ENCODE measurements at regions not wholly inside any gene's neighbourhood (a gene's known extent, or its start where the extent isn't known, plus 50 kb on each side); places are given as distances from the start of the nearest gene placed in this dataset.

DNA sequence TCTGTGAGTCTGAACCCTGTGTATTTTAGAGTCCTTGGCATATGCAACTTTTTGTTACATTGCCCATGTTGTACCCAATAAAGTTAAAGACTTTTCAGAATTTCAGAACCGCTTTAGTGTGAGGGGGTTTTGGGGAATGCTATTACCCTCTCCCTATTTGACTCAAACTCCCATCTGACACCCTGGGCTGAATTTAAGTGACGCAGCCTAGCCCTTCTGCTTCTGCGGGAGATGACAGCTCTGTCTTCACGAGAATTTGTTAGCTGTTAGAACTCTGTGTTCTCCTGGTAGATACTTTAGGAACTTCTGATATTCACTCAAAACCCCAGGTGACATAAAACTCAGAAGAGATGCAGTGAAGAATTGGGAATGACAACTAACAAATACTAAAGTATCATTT, 500.6 kb upstream of the ID4 start:
- Histone ChIP-seq H3K4me1 (ENCODE audit: control insufficient read depth, insufficient read depth, low read length) (no peaks in the 10 kb centered on the region), H3K27me3 (ENCODE audit: control insufficient read depth, insufficient read depth, low read length) (no peaks in the 10 kb centered on the region), H3K9me3 (replicated peaks; ENCODE audit: control insufficient read depth, low read depth, low read length) (no peaks in the 10 kb centered on the region), H3K36me3 (ENCODE audit: control insufficient read depth, insufficient read depth, low read length) (no peaks in the 10 kb centered on the region), H3K4me3 (ENCODE audit: low read length) (no peak overlapping the region), H3K27ac (ENCODE audit: low read length) (no peak overlapping the region)
- DNase-seq: no peak
- WGBS (ENCODE audit: insufficient coverage): no CpG with 5 or more reads among the region's 4 CpGs

DNA sequence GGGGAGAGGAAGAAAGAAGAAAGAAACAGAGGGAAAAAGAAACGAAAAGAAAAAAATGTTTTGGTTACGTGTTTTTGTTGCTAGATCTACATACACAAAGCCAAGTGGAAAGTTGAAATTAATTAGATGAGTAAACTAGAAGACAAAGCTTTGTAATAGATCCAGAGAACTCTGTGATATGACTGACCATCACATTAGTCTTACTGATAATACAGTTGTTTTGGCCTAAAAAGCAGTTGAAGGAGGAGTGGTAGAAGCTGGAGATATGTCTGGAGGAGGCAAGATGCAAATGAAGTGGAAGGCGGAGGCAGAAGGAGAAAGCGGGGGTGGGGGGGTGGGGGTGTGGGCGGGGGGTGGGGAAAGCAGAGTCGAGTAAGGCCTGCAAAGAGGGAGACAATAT, 500.1 kb upstream of the ID4 start:
- no peak for DNase-seq
- no peak overlapping the region for H3K4me3 ChIP-seq (ENCODE audit: low read length)
- H3K36me3 ChIP-seq (ENCODE audit: control insufficient read depth, insufficient read depth, low read length): no peaks in the 10 kb centered on the region
- H3K4me1 ChIP-seq (ENCODE audit: control insufficient read depth, insufficient read depth, low read length): no peaks in the 10 kb centered on the region
- no peaks in the 10 kb centered on the region for H3K27me3 ChIP-seq (ENCODE audit: control insufficient read depth, insufficient read depth, low read length)
- H3K9me3 ChIP-seq (replicated peaks; ENCODE audit: control insufficient read depth, low read depth, low read length): no peaks in the 10 kb centered on the region
- no peak overlapping the region for H3K27ac ChIP-seq (ENCODE audit: low read length)
- no CpG with 5 or more reads among the region's 6 CpGs for WGBS (ENCODE audit: insufficient coverage)

GRCh38 chr6:19342616-19343015, 494.6 kb upstream of the ID4 start:
- WGBS (ENCODE audit: insufficient coverage): no CpG with 5 or more reads among the region's 1 CpG
- Histone ChIP-seq H3K4me1 (ENCODE audit: control insufficient read depth, insufficient read depth, low read length) (no peaks in the 10 kb centered on the region), H3K27me3 (ENCODE audit: control insufficient read depth, insufficient read depth, low read length) (no peaks in the 10 kb centered on the region), H3K27ac (ENCODE audit: low read length) (no peak overlapping the region), H3K36me3 (ENCODE audit: control insufficient read depth, insufficient read depth, low read length) (no peaks in the 10 kb centered on the region), H3K9me3 (replicated peaks; ENCODE audit: control insufficient read depth, low read depth, low read length) (peaks cover 2% of the 10 kb centered on the region), H3K4me3 (ENCODE audit: low read length) (no peak overlapping the region)
- no peak for DNase-seq

GRCh38 chr6:19349429-19349828, 487.7 kb upstream of the ID4 start:
- Histone ChIP-seq H3K27ac (ENCODE audit: low read length) (no peak overlapping the region), H3K36me3 (ENCODE audit: control insufficient read depth, insufficient read depth, low read length) (no peaks in the 10 kb centered on the region), H3K4me1 (ENCODE audit: control insufficient read depth, insufficient read depth, low read length) (no peaks in the 10 kb centered on the region), H3K9me3 (replicated peaks; ENCODE audit: control insufficient read depth, low read depth, low read length) (peaks cover 5% of the 10 kb centered on the region), H3K4me3 (ENCODE audit: low read length) (no peak overlapping the region), H3K27me3 (ENCODE audit: control insufficient read depth, insufficient read depth, low read length) (no peaks in the 10 kb centered on the region)
- DNase-seq: no peak
- no CpG with 5 or more reads among the region's 3 CpGs for WGBS (ENCODE audit: insufficient coverage)

DNA sequence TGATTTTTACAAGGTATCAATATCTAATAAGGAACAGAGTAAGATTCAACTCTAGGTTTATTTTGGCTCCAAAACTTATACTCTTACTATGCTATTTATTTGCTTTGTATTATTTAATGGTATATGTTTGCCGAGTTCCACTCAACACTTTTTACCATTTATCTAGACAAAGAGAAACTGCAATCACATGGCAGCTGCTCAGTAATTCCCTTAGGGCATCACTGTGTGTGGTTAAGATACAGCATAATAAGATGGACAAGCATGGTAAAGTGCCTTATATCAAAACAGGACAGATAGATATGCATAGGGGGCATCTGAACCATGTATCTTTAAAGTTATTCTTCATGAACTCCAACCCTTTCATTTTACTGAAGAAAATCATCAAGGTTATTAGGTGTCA, 483.0 kb upstream of the ID4 start:
- no peaks in the 10 kb centered on the region for H3K4me1 ChIP-seq (ENCODE audit: control insufficient read depth, insufficient read depth, low read length)
- no peak overlapping the region for H3K4me3 ChIP-seq (ENCODE audit: low read length)
- no peak overlapping the region for H3K27ac ChIP-seq (ENCODE audit: low read length)
- no peak for DNase-seq
- WGBS (ENCODE audit: insufficient coverage): no CpG with 5 or more reads among the region's 1 CpG
- H3K27me3 ChIP-seq (ENCODE audit: control insufficient read depth, insufficient read depth, low read length): no peaks in the 10 kb centered on the region
- no peaks in the 10 kb centered on the region for H3K36me3 ChIP-seq (ENCODE audit: control insufficient read depth, insufficient read depth, low read length)
- H3K9me3 ChIP-seq (replicated peaks; ENCODE audit: control insufficient read depth, low read depth, low read length): peaks cover 5% of the 10 kb centered on the region

GRCh38 chr6:19356692-19357091, 480.5 kb upstream of the ID4 start:
- no peaks in the 10 kb centered on the region for H3K4me1 ChIP-seq (ENCODE audit: control insufficient read depth, insufficient read depth, low read length)
- WGBS (ENCODE audit: insufficient coverage): no CpG with 5 or more reads among the region's 2 CpGs
- no peak for DNase-seq

DNA sequence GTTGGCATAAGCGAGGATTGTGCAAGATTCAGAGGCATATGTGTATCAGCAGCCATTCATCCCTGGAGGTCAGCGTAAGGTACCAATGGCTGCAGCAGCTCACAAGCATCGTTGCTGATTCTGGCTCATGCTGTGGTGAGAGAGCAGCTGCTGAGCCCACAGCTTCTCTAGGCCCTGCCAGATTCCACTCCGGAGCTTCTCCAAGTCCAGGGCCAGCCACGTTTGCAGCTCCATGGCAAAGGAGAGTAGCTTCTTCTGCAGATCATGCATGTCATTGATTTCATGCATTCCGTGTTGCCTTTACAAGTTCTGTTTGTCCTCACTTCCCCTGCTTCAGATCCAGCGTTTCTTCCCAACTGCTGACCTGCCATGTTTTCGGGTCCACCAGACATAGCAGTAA, 474.8 kb upstream of the ID4 start:
- H3K27me3 ChIP-seq (ENCODE audit: control insufficient read depth, insufficient read depth, low read length): no peaks in the 10 kb centered on the region
- H3K9me3 ChIP-seq (replicated peaks; ENCODE audit: control insufficient read depth, low read depth, low read length): no peaks in the 10 kb centered on the region
- 57% methylated on average over 6 of the region's 8 CpGs for WGBS (ENCODE audit: insufficient coverage)
- H3K4me3 ChIP-seq (ENCODE audit: low read length): no peak overlapping the region
- peak; percentile 65 for DNase-seq
- H3K27ac ChIP-seq (ENCODE audit: low read length): no peak overlapping the region
- no peaks in the 10 kb centered on the region for H3K36me3 ChIP-seq (ENCODE audit: control insufficient read depth, insufficient read depth, low read length)
- H3K4me1 ChIP-seq (ENCODE audit: control insufficient read depth, insufficient read depth, low read length): no peaks in the 10 kb centered on the region

More at GRCh38 chr6:19356692-19357091, 480.5 kb upstream of the ID4 start:
- no peaks in the 10 kb centered on the region for H3K36me3 ChIP-seq (ENCODE audit: control insufficient read depth, insufficient read depth, low read length)
- no peak overlapping the region for H3K27ac ChIP-seq (ENCODE audit: low read length)
- H3K27me3 ChIP-seq (ENCODE audit: control insufficient read depth, insufficient read depth, low read length): no peaks in the 10 kb centered on the region
- no peak overlapping the region for H3K4me3 ChIP-seq (ENCODE audit: low read length)
- H3K9me3 ChIP-seq (replicated peaks; ENCODE audit: control insufficient read depth, low read depth, low read length): no peaks in the 10 kb centered on the region

DNA sequence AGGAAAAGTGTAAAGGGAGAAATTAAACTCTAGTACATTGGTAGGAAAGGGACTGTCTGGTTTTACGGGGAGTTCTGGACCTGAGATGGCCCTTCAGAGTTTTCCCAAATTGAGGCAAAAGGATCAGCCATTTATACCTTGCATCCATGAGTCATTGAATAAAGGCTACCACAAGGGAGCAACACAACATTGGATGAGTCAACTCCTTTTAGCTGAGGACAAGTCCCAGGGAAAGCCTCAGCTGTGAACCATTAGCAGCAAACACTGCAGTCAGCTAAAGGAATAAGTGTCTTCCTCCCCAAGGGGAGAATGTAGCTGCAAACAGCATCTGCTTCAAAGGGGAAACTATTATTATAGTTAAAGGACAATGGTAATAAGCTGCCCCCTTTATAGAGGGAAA, 468.7 kb upstream of the ID4 start:
- no peaks in the 10 kb centered on the region for H3K4me1 ChIP-seq (ENCODE audit: control insufficient read depth, insufficient read depth, low read length)
- no peak overlapping the region for H3K27ac ChIP-seq (ENCODE audit: low read length)
- H3K9me3 ChIP-seq (replicated peaks; ENCODE audit: control insufficient read depth, low read depth, low read length): peaks cover 2% of the 10 kb centered on the region
- DNase-seq: peak; percentile 28
- no peaks in the 10 kb centered on the region for H3K36me3 ChIP-seq (ENCODE audit: control insufficient read depth, insufficient read depth, low read length)
- WGBS (ENCODE audit: insufficient coverage): 60% methylated on average over 1 of the region's 1 CpG
- no peaks in the 10 kb centered on the region for H3K27me3 ChIP-seq (ENCODE audit: control insufficient read depth, insufficient read depth, low read length)
- H3K4me3 ChIP-seq (ENCODE audit: low read length): no peak overlapping the region

DNA sequence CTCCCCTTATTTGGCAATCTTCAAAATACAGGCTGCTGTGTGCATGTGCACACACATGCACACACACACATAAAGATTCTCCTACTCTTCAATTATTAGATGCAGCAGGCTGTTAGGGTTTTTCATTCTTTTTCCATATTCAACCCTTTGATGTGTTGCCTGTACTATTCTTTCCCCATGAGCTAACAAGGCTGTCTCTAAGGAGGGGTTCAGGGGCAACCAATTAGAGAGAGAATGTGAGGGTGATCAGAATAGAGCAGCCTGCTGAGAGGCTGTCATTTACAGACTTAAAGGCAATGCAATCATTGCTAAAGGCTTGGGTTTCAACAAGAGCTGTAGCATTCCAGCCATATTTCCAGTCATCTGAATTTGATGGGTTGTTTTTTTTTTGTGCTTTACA, 467.4 kb upstream of the ID4 start:
- H3K27me3 ChIP-seq (ENCODE audit: control insufficient read depth, insufficient read depth, low read length): no peaks in the 10 kb centered on the region
- no peak for DNase-seq
- H3K9me3 ChIP-seq (replicated peaks; ENCODE audit: control insufficient read depth, low read depth, low read length): peaks cover 2% of the 10 kb centered on the region
- H3K27ac ChIP-seq (ENCODE audit: low read length): no peak overlapping the region
- H3K36me3 ChIP-seq (ENCODE audit: control insufficient read depth, insufficient read depth, low read length): no peaks in the 10 kb centered on the region
- no peaks in the 10 kb centered on the region for H3K4me1 ChIP-seq (ENCODE audit: control insufficient read depth, insufficient read depth, low read length)
- no peak overlapping the region for H3K4me3 ChIP-seq (ENCODE audit: low read length)

GRCh38 chr6:19370831-19371230, 466.3 kb upstream of the ID4 start:
- Histone ChIP-seq H3K27me3 (ENCODE audit: control insufficient read depth, insufficient read depth, low read length) (no peaks in the 10 kb centered on the region), H3K4me3 (ENCODE audit: low read length) (no peak overlapping the region), H3K36me3 (ENCODE audit: control insufficient read depth, insufficient read depth, low read length) (no peaks in the 10 kb centered on the region), H3K4me1 (ENCODE audit: control insufficient read depth, insufficient read depth, low read length) (no peaks in the 10 kb centered on the region), H3K27ac (ENCODE audit: low read length) (no peak overlapping the region), H3K9me3 (replicated peaks; ENCODE audit: control insufficient read depth, low read depth, low read length) (peaks cover 2% of the 10 kb centered on the region)
- DNase-seq: no peak
- WGBS (ENCODE audit: insufficient coverage): 11% methylated on average over 1 of the region's 3 CpGs

DNA sequence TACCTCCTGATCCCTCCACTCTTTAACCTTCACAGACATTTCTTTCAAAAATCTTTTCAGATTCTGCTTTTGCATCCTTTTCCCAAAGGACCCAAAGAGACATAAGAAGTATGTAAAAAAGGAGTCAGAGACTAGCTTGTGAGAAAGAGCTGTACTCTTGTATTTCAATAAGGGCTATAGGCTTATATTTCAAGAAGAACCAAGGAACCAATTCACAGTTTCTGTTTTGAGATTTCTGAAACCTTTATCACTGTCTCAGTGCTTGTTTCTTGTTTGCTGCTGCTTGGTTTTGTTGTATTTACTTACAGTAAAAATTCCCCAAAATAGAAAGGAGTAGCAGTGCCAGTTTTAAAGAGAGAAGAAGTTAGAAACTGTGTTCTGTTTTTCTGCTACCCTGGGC, 461.6 kb upstream of the ID4 start:
- DNase-seq: no peak
- Histone ChIP-seq H3K27me3 (ENCODE audit: control insufficient read depth, insufficient read depth, low read length) (no peaks in the 10 kb centered on the region), H3K4me1 (ENCODE audit: control insufficient read depth, insufficient read depth, low read length) (no peaks in the 10 kb centered on the region), H3K36me3 (ENCODE audit: control insufficient read depth, insufficient read depth, low read length) (no peaks in the 10 kb centered on the region), H3K27ac (ENCODE audit: low read length) (no peak overlapping the region), H3K9me3 (replicated peaks; ENCODE audit: control insufficient read depth, low read depth, low read length) (no peaks in the 10 kb centered on the region), H3K4me3 (ENCODE audit: low read length) (no peak overlapping the region)
